ENCODE measurements at regions not wholly inside any gene's neighbourhood (a gene's known extent, or its start where the extent isn't known, plus 50 kb on each side); places are given as distances from the start of the nearest gene placed in this dataset.

DNA sequence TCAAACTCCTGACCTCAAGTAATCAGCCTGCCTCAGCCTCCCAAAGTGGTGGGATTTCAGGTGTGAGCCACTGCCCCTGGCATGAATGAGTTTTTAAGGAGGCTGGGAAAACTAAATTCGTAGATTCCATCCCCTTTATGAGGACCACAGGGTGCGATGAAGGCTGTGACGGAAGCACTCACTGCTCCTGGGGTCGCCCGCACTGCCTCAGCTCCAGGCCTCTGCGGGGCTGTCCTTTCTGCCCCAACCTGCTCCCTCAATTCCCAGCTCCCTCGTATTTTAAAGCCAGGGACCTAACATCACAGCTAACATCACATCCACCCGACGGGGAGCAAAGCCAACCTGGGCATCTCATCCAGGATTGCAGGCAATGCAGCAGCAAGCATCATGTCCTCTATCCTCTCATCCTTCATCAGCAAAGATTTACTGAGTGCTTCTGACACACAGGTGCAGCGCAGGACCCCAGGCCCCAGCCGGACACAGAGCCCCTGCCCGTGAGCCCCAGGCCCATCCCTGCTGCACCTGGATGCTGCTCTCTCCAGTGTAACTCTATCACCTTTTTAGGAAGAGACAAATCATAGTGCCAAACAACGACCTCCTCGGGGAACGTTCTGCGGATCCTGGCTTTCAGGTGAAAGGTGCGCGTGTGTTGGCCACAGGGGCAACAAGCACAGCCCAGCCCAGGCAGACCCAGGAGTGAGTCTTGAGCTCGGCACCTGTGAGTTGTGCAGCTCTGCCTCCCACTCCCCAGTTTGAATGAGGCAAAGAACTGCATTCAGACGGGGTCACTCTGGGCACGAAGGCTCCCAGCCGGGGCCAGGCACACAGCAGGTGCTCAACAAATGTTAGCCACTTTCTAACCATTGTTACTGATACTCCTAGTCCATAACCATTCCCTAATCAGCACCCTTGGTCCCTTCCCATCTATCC, 134.3 kb downstream of the CRYBB2 start:
- TF ChIP-seq, protein P1, sequence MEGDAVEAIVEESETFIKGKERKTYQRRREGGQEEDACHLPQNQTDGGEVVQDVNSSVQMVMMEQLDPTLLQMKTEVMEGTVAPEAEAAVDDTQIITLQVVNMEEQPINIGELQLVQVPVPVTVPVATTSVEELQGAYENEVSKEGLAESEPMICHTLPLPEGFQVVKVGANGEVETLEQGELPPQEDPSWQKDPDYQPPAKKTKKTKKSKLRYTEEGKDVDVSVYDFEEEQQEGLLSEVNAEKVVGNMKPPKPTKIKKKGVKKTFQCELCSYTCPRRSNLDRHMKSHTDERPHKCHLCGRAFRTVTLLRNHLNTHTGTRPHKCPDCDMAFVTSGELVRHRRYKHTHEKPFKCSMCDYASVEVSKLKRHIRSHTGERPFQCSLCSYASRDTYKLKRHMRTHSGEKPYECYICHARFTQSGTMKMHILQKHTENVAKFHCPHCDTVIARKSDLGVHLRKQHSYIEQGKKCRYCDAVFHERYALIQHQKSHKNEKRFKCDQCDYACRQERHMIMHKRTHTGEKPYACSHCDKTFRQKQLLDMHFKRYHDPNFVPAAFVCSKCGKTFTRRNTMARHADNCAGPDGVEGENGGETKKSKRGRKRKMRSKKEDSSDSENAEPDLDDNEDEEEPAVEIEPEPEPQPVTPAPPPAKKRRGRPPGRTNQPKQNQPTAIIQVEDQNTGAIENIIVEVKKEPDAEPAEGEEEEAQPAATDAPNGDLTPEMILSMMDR (IDR thresholded peaks at IDR 0.05; ENCODE audit: insufficient read depth, low read depth, low read length, missing control alignments), result no peak
- no peak overlapping the region for H3K4me3 ChIP-seq (ENCODE audit: low read length)
- no peak for DNase-seq (ENCODE audit: low read depth)

DNA sequence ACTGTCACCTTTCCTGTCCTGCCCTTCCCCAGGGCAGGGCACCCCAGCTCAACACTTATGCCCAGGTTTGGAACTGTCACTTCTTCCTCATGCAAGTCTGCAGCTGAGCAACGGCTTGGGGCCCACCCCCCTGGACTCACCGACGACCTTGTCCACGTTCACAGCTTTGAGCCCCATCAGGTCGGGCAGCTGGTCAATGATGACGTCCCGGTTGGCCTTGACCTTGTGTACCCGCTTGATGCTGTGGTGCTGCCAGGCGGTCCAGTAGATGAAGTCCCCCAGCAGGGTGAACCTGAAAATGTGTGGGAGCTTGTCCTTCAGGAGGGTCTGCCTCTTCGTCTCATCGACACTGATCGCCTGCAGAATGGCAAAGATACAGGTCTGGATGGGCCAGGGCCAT, 135.0 kb downstream of the CRYBB2 start:
- TF ChIP-seq, protein P1 (IDR thresholded peaks at IDR 0.05; ENCODE audit: insufficient read depth, low read depth, low read length, missing control alignments), result no peak
- no peak overlapping the region for H3K4me3 ChIP-seq (ENCODE audit: low read length)
- no peak for DNase-seq (ENCODE audit: low read depth)

DNA sequence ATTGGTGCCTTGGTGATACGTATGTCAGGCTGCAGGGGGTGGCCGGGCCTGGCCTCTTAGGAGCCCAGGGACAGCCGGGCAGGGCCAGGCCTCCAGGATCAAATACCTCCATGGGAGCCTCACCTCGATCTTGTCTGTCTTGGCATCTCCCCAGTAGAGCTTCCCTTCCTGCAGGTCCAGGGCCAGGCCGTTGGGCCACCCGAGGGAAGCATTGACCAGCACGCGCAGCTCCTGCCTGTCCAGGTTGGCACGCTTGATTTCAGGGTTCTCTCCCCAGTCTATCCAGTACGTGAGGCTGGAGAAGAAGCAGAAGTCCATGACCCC, 137.7 kb downstream of the CRYBB2 start:
- DNase-seq (ENCODE audit: low read depth), result no peak
- no peak overlapping the region for H3K4me3 ChIP-seq (ENCODE audit: low read length)
- TF ChIP-seq, protein P1 (IDR thresholded peaks at IDR 0.05; ENCODE audit: insufficient read depth, low read depth, low read length, missing control alignments), result no peak

GRCh38 chr22:25357606-25358420, 138.4 kb downstream of the CRYBB2 start:
- TF ChIP-seq, protein P1 (IDR thresholded peaks at IDR 0.05; ENCODE audit: insufficient read depth, low read depth, low read length, missing control alignments), result no peak
- no peak for DNase-seq (ENCODE audit: low read depth)
- no peak overlapping the region for H3K4me3 ChIP-seq (ENCODE audit: low read length)

GRCh38 chr22:25358421-25359170, 139.2 kb downstream of the CRYBB2 start:
- TF ChIP-seq, protein P1 (IDR thresholded peaks at IDR 0.05; ENCODE audit: insufficient read depth, low read depth, low read length, missing control alignments), result no peak
- no peak overlapping the region for H3K4me3 ChIP-seq (ENCODE audit: low read length)
- no peak for DNase-seq (ENCODE audit: low read depth)

- no peak for DNase-seq (ENCODE audit: low read depth)
- TF ChIP-seq, protein P1 (IDR thresholded peaks at IDR 0.05; ENCODE audit: insufficient read depth, low read depth, low read length, missing control alignments), result no peak
- H3K4me3 ChIP-seq (ENCODE audit: low read length), result no peak overlapping the region
Measured at GRCh38 chr22:25359601-25360261, 140.3 kb downstream of the CRYBB2 start.

Measured in epithelial cell of esophagus (primary cell).